SU-DHL-6 (cell line): ENCODE measurements at regions not wholly inside any gene's neighbourhood (a gene's known extent, or its start where the extent isn't known, plus 50 kb on each side); places are given as distances from the start of the nearest gene placed in this dataset.

ENCODE experiments used
- H2AFZ ChIP-seq: fragments of 200-600 bp; sonication (generic); 2 replicates; pipeline ENCODE4 v1.6.1; 2014; ENCODE audit warnings: low read depth, mild to moderate bottlenecking, moderate library complexity, mixed read lengths, antibody characterized with exemption, low read length; ENCODE audit not compliant: severe bottlenecking
- H3F3A ChIP-seq: fragments of 200-600 bp; shearing (Covaris generic); 2 replicates; pipeline ENCODE4 v1.6.0; 2016; ENCODE audit warnings: antibody characterized with exemption, mild to moderate bottlenecking; ENCODE audit not compliant: insufficient read depth
- H3K27ac ChIP-seq: fragments of 200-600 bp; sonication (generic); 2 replicates; pipeline ENCODE4 v1.5.1; 2016; ENCODE audit warnings: low read depth, mild to moderate bottlenecking, low read length, moderate library complexity, mixed read lengths
- H3K27me3 ChIP-seq: fragments of 200-600 bp; sonication (generic), shearing (Covaris generic); 2 replicates; pipeline ENCODE4 v1.6.0; 2014; ENCODE audit warnings: mild to moderate bottlenecking, low read length
- H3K36me3 ChIP-seq: fragments of 200-600 bp; sonication (generic); 2 replicates; pipeline ENCODE4 v1.6.1; 2014; ENCODE audit warnings: mild to moderate bottlenecking, low read length, mixed read lengths
- H3K4me2 ChIP-seq: fragments of 300-600, 200-600 bp; shearing (Covaris generic), sonication (generic); 2 replicates; pipeline ENCODE4 v1.6.0; 2014; ENCODE audit warnings: low read length, low read depth, mild to moderate bottlenecking; ENCODE audit not compliant: poor library complexity, severe bottlenecking
- H3K4me3 ChIP-seq: fragments of 200-600 bp; sonication (generic); 2 replicates; pipeline ENCODE4 v1.5.1; 2014; ENCODE audit warnings: antibody characterized with exemption, low read length, mild to moderate bottlenecking, mixed read lengths; ENCODE audit not compliant: insufficient read depth, poor library complexity, severe bottlenecking
- H3K79me2 ChIP-seq: fragments of 200-600 bp; sonication (generic); 2 replicates; pipeline ENCODE4 v1.6.1; 2014; ENCODE audit warnings: mild to moderate bottlenecking, low read length, moderate library complexity; ENCODE audit not compliant: insufficient read depth
- H3K9ac ChIP-seq: fragments of 200-600 bp; sonication (generic); 2 replicates; pipeline ENCODE4 v1.7.0; 2014; ENCODE audit warnings: mild to moderate bottlenecking, low read length
- H3K9me2 ChIP-seq: fragments of 200-600 bp; sonication (generic); replicated peaks from 2 replicates; pipeline ENCODE4 v1.6.1; 2014; ENCODE audit warnings: low read length; ENCODE audit not compliant: insufficient read depth
- H3K9me3 ChIP-seq: fragments of 200-600 bp; sonication (generic); 2 replicates; pipeline ENCODE4 v1.6.1; 2014; ENCODE audit warnings: low read length, mixed read lengths; ENCODE audit not compliant: insufficient read depth
- H4K20me1 ChIP-seq: fragments of 200-600 bp; sonication (generic); 2 replicates; pipeline ENCODE4 v1.6.1; 2014; ENCODE audit warnings: low read depth, mild to moderate bottlenecking, antibody characterized with exemption, low read length, moderate library complexity, mixed read lengths
- EZH2phosphoT487 ChIP-seq: fragments of 200-600 bp; sonication (generic), shearing (Covaris generic); conservative IDR thresholded peaks from 2 replicates; pipeline ENCODE4 v1.6.1; 2018; ENCODE audit warnings: mild to moderate bottlenecking, antibody characterized with exemption, low read length, moderate library complexity, mixed read lengths
- TF ChIP-seq, protein P1 (sequence below): fragments of 200-600 bp; sonication (generic); IDR thresholded peaks from one replicate; pipeline ENCODE4 v1.5.1; 2017; ENCODE audit warnings: antibody characterized with exemption, mild to moderate bottlenecking, low read length, moderate library complexity; ENCODE audit not compliant: insufficient read depth, poor library complexity, severe bottlenecking

DNA sequence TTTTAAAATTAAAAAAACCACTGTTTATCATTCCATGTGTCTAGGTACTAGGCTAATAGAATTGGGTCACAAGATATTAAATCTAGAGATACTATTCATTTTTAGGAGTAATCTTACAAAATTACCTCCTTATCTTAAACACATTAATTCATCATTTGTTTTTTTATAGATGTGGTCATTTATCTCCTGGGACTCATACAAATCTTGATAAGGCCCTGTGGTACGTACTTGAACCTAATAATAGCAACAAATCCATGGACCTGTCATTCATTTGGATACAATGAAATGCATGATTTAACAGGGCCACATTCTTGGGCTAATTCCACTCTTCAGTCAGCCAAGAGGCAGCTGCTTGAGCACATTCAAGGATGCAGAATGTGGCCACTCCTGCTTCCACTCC, 66.4 kb upstream of the MARCHF11 start:
- Histone ChIP-seq H3K27me3 (no peaks in the 10 kb centered on the region), H3K9me3 (0 out of 2 replicates have a peak, but pooled peaks cover 3% of the 10 kb centered on the region), H2AFZ (no peak overlapping the region), H3K79me2 (no peaks in the 10 kb centered on the region), H3K9ac (no peak overlapping the region), H3K27ac (no peak overlapping the region), H3K9me2 (no peaks in the 10 kb centered on the region; the same call in 1 of the 2 replicates), H3K4me3 (no peak overlapping the region), H3F3A (no peaks in the 10 kb centered on the region), H3K36me3 (no peaks in the 10 kb centered on the region), H3K4me2 (no peak overlapping the region), H4K20me1 (no peaks in the 10 kb centered on the region)
- TF ChIP-seq, protein P1, sequence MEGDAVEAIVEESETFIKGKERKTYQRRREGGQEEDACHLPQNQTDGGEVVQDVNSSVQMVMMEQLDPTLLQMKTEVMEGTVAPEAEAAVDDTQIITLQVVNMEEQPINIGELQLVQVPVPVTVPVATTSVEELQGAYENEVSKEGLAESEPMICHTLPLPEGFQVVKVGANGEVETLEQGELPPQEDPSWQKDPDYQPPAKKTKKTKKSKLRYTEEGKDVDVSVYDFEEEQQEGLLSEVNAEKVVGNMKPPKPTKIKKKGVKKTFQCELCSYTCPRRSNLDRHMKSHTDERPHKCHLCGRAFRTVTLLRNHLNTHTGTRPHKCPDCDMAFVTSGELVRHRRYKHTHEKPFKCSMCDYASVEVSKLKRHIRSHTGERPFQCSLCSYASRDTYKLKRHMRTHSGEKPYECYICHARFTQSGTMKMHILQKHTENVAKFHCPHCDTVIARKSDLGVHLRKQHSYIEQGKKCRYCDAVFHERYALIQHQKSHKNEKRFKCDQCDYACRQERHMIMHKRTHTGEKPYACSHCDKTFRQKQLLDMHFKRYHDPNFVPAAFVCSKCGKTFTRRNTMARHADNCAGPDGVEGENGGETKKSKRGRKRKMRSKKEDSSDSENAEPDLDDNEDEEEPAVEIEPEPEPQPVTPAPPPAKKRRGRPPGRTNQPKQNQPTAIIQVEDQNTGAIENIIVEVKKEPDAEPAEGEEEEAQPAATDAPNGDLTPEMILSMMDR: no peak
- no peak for TF ChIP-seq EZH2phosphoT487

GRCh38 chr5:16245249-16245648, 65.7 kb upstream of the MARCHF11 start:
- H3K9me3 ChIP-seq: 0 out of 2 replicates have a peak, but pooled peaks cover 3% of the 10 kb centered on the region
- no peak overlapping the region for H3K4me3 ChIP-seq
- no peaks in the 10 kb centered on the region for H3K79me2 ChIP-seq
- H2AFZ ChIP-seq: no peak overlapping the region
- H4K20me1 ChIP-seq: no peaks in the 10 kb centered on the region
- H3K36me3 ChIP-seq: no peaks in the 10 kb centered on the region
- H3K27ac ChIP-seq: no peak overlapping the region
- TF ChIP-seq, protein P1: no peak
- no peak for TF ChIP-seq EZH2phosphoT487
- no peak overlapping the region for H3K9ac ChIP-seq
- H3F3A ChIP-seq: no peaks in the 10 kb centered on the region
- no peaks in the 10 kb centered on the region; the same call in 1 of the 2 replicates for H3K9me2 ChIP-seq
- no peak overlapping the region for H3K4me2 ChIP-seq
- H3K27me3 ChIP-seq: no peaks in the 10 kb centered on the region

DNA sequence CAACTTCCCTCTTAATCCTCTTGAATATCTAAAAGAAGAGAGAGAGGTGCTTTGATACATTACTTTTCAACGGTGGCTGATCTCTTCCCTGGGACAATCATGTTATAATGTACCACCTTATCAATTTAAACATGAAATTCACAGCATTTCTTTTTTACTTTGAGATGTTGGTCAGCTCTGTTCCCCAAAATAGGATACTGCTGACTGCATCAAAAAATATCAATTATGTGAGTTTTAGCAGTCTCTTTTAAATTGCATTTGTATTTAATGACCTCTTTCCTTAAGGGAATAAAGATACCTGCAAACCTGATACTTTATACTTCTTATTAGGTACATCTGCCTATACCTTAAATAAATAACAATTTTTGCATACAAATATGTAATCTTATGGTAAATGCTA, 58.4 kb upstream of the MARCHF11 start:
- Histone ChIP-seq H3F3A (no peaks in the 10 kb centered on the region), H3K4me2 (no peak overlapping the region), H3K9me2 (0 out of 2 replicates have a peak, but pooled peaks cover 3% of the 10 kb centered on the region), H3K9ac (no peak overlapping the region), H4K20me1 (no peaks in the 10 kb centered on the region), H2AFZ (no peak overlapping the region), H3K79me2 (no peaks in the 10 kb centered on the region), H3K36me3 (no peaks in the 10 kb centered on the region), H3K27ac (no peak overlapping the region), H3K4me3 (no peak overlapping the region), H3K27me3 (no peaks in the 10 kb centered on the region; the same call in 1 of the 2 replicates), H3K9me3 (no peaks in the 10 kb centered on the region)
- TF ChIP-seq EZH2phosphoT487: no peak
- TF ChIP-seq, protein P1: no peak
